H1 (cell line): ENCODE measurements at regions not wholly inside any gene's neighbourhood (a gene's known extent, or its start where the extent isn't known, plus 50 kb on each side); places are given as distances from the start of the nearest gene placed in this dataset.

Source experiments
- CTCF ChIA-PET: fragments of 300-600 bp; sonication (Branson Sonifier 250); formaldehyde crosslinking; loops from one replicate; lab custom pipeline; 2021; ENCODE audit not compliant: partially characterized antibody; lab: Charles Lee
- POLR2A ChIA-PET: fragments of 300-600 bp; sonication (Branson Sonifier 250); formaldehyde crosslinking; loops from one replicate; lab custom pipeline; 2021; ENCODE audit warnings: inconsistent platforms; ENCODE audit not compliant: partially characterized antibody; lab: Charles Lee
- DNase-seq, 2 experiments: peaks; one replicate each; pipeline versions ENCODE4 v3.0.0 to v3.0.0-alpha.2; 2010 to 2022; ENCODE audit warnings: low spot score in 2 of 2, low read depth in 1 of 2, mixed read lengths in 1 of 2
- FAIRE-seq: peaks from 2 replicates; lab custom pipeline; 2011; peaks lifted over from hg19 to GRCh38; lab: Jason Lieb, UNC
- H2AFZ ChIP-seq: 2 replicates; pipeline ENCODE4 v1.8.1; 2012; ENCODE audit warnings: low read length, inconsistent platforms
- H2AK5ac ChIP-seq: 2 replicates; pipeline ENCODE4 v1.6.1; 2013; ENCODE audit warnings: low read depth, low read length
- H2BK120ac ChIP-seq: replicated peaks from 2 replicates; pipeline ENCODE3; 2013; ENCODE audit warnings: low read depth, low read length, inconsistent platforms
- H2BK12ac ChIP-seq: 2 replicates; pipeline ENCODE4 v1.6.1; 2013; ENCODE audit warnings: low read depth, low read length
- H2BK15ac ChIP-seq: 2 replicates; pipeline ENCODE4 v1.6.1; 2013; ENCODE audit warnings: low read length
- H2BK20ac ChIP-seq: 2 replicates; pipeline ENCODE4 v1.6.1; 2013; ENCODE audit warnings: low read length
- H2BK5ac ChIP-seq: 2 replicates; pipeline ENCODE4 v1.6.1; 2013; ENCODE audit warnings: low read depth, low read length
- H3K14ac ChIP-seq: 2 replicates; pipeline ENCODE4 v1.6.1; 2013; ENCODE audit warnings: inconsistent platforms; ENCODE audit not compliant: insufficient read length
- H3K18ac ChIP-seq: 2 replicates; pipeline ENCODE4 v1.6.1; 2013; ENCODE audit warnings: low read length; ENCODE audit errors: extremely low read depth
- H3K23ac ChIP-seq: 2 replicates; pipeline ENCODE4 v1.6.1; 2013; ENCODE audit warnings: inconsistent platforms; ENCODE audit not compliant: insufficient read length
- H3K23me2 ChIP-seq: 2 replicates; pipeline ENCODE4 v1.6.1; 2013; ENCODE audit warnings: low read depth, low read length
- H3K27ac ChIP-seq: 2 replicates; pipeline ENCODE4 v1.6.1; 2011; ENCODE audit warnings: low read depth, low read length, inconsistent platforms
- H3K27me3 ChIP-seq, 4 experiments: replicated peaks in 1 of 4; 1 replicate in 1 of 4; 2 replicates in 3 of 4; pipeline versions ENCODE4 v1.6.1 to v1.8.1; 2011 to 2013; ENCODE audit warnings: low read length in 3 of 4, mild to moderate bottlenecking in 3 of 4, inconsistent platforms in 2 of 4, mixed read lengths in 2 of 4, moderate library complexity in 1 of 4; ENCODE audit not compliant: control insufficient read depth in 3 of 4, insufficient read depth in 3 of 4; ENCODE audit errors: extremely low read depth in 1 of 4
- H3K36me3 ChIP-seq, 4 experiments: 2 replicates each; pipeline versions ENCODE4 v1.6.1 to v1.8.1; 2011 to 2013; ENCODE audit warnings: mild to moderate bottlenecking in 4 of 4, low read length in 3 of 4, moderate library complexity in 2 of 4, control low read depth in 1 of 4, inconsistent platforms in 1 of 4; ENCODE audit not compliant: insufficient read depth in 4 of 4, control insufficient read depth in 2 of 4
- H3K4ac ChIP-seq: replicated peaks from 2 replicates; pipeline ENCODE3; 2013; ENCODE audit warnings: low read length, low read depth, mixed read lengths, inconsistent platforms; ENCODE audit not compliant: insufficient read length
- H3K4me1 ChIP-seq, 4 experiments: replicated peaks in 1 of 4; 1 replicate in 1 of 4; 2 replicates in 3 of 4; pipeline versions ENCODE4 v1.6.1 to v1.8.1; 2011 to 2013; ENCODE audit warnings: low read length in 3 of 4, inconsistent platforms in 2 of 4, mixed read lengths in 1 of 4; ENCODE audit not compliant: insufficient read depth in 4 of 4, control insufficient read depth in 3 of 4
- H3K4me2 ChIP-seq, 2 experiments: 2 replicates each; pipeline versions ENCODE4 v1.6.1 to v1.8.1; 2011 to 2013; ENCODE audit warnings: low read depth in 2 of 2, low read length in 2 of 2, control low read depth in 1 of 2, inconsistent platforms in 1 of 2, mild to moderate bottlenecking in 1 of 2; ENCODE audit not compliant: insufficient read depth in 1 of 2
- H3K4me3 ChIP-seq, 4 experiments: fragments of 200-600, 300-600 bp in 1 of 4; sonication (generic), shearing (Covaris generic), sonication (Bioruptor Twin) in 1 of 4; 2 replicates each; pipeline versions ENCODE4 v1.5.1 to v1.8.1; 2011 to 2016; ENCODE audit warnings: low read length in 4 of 4, low read depth in 3 of 4, control low read depth in 2 of 4, inconsistent platforms in 2 of 4, mild to moderate bottlenecking in 2 of 4, mixed read lengths in 1 of 4, moderate library complexity in 1 of 4; ENCODE audit not compliant: insufficient read depth in 2 of 4; ENCODE audit errors: extremely low read depth in 1 of 4
- H3K56ac ChIP-seq: replicated peaks from 2 replicates; pipeline ENCODE3; 2013; ENCODE audit warnings: low read depth, mild to moderate bottlenecking, mixed read lengths, low read length, inconsistent platforms; ENCODE audit not compliant: insufficient read length
- H3K79me1 ChIP-seq: 2 replicates; pipeline ENCODE4 v1.6.1; 2013; ENCODE audit warnings: low read depth, low read length, control low read depth
- H3K79me2 ChIP-seq, 2 experiments: 2 replicates each; pipeline versions ENCODE4 v1.6.1 to v1.8.1; 2012 to 2013; ENCODE audit warnings: low read length in 2 of 2, mild to moderate bottlenecking in 2 of 2, inconsistent platforms in 1 of 2; ENCODE audit not compliant: insufficient read depth in 2 of 2, control insufficient read depth in 1 of 2
- H3K9ac ChIP-seq, 4 experiments: replicated peaks in 1 of 4; 1 replicate in 1 of 4; 2 replicates in 3 of 4; pipeline versions ENCODE4 v1.6.1 to v1.8.1; 2011 to 2013; ENCODE audit warnings: low read depth in 3 of 4, low read length in 3 of 4, control low read depth in 2 of 4, mild to moderate bottlenecking in 2 of 4, moderate library complexity in 2 of 4, inconsistent platforms in 1 of 4; ENCODE audit errors: extremely low read depth in 1 of 4
- H3K9me3 ChIP-seq, 2 experiments: 2 replicates each; pipeline versions ENCODE4 v1.6.1 to v1.8.1; 2012 to 2013; ENCODE audit warnings: mild to moderate bottlenecking in 2 of 2, moderate library complexity in 2 of 2, control low read depth in 1 of 2, inconsistent platforms in 1 of 2, low read depth in 1 of 2, low read length in 1 of 2, mixed read lengths in 1 of 2; ENCODE audit not compliant: insufficient read depth in 2 of 2
- H4K20me1 ChIP-seq, 2 experiments: replicated peaks in 1 of 2; 2 replicates each; pipeline versions ENCODE3 to v1.8.1; 2011 to 2013; ENCODE audit warnings: inconsistent platforms in 2 of 2, low read length in 2 of 2, mild to moderate bottlenecking in 1 of 2; ENCODE audit not compliant: insufficient read depth in 2 of 2, control insufficient read depth in 1 of 2
- H4K5ac ChIP-seq: 2 replicates; pipeline ENCODE4 v1.6.1; 2013; ENCODE audit warnings: low read length, low read depth, mixed read lengths, inconsistent platforms; ENCODE audit not compliant: insufficient read length
- H4K8ac ChIP-seq: 2 replicates; pipeline ENCODE4 v1.8.0; 2013; ENCODE audit warnings: mild to moderate bottlenecking, moderate library complexity, low read length, inconsistent platforms; ENCODE audit not compliant: insufficient read depth; ENCODE audit errors: extremely low read depth
- H4K91ac ChIP-seq: replicated peaks from 2 replicates; pipeline ENCODE3; 2013; ENCODE audit warnings: low read length, mixed read lengths, inconsistent platforms; ENCODE audit not compliant: insufficient read length
- CBX5 ChIP-seq: fragments of 300-800, 300-1000 bp; sonication (generic); IDR thresholded peaks from 2 replicates; pipeline ENCODE4 v1.7.1; 2016; ENCODE audit warnings: antibody characterized with exemption, low read length, low read depth
- CREB1 ChIP-seq: IDR thresholded peaks from 2 replicates; pipeline ENCODE4 v1.6.1; 2012; ENCODE audit warnings: inconsistent platforms
- CTCF ChIP-seq, 3 experiments: IDR thresholded peaks; 1 replicate in 2 of 3; 2 replicates in 1 of 3; pipeline versions ENCODE4 v1.5.1 to v1.6.1; 2011; ENCODE audit warnings: low read length in 3 of 3, mild to moderate bottlenecking in 3 of 3, inconsistent platforms in 2 of 3, low read depth in 1 of 3, moderate library complexity in 1 of 3; ENCODE audit not compliant: insufficient read depth in 1 of 3; ENCODE audit errors: control extremely low read depth in 1 of 3
- EGR1 ChIP-seq: IDR thresholded peaks from 2 replicates; pipeline ENCODE4 v1.6.1; 2011; ENCODE audit warnings: low read depth, low read length, borderline replicate concordance
- HDAC6 ChIP-seq: IDR thresholded peaks from one replicate; pipeline ENCODE4 v1.7.1; 2012; ENCODE audit warnings: low read depth, mild to moderate bottlenecking, inconsistent platforms, low read length, moderate library complexity
- KDM5A ChIP-seq: fragments of 200-600 bp; IDR thresholded peaks from 2 replicates; pipeline ENCODE4 v1.7.1; 2012; ENCODE audit warnings: mild to moderate bottlenecking, low read length, inconsistent platforms, mixed read lengths
- POLR2AphosphoS5 ChIP-seq: IDR thresholded peaks from 2 replicates; pipeline ENCODE4 v1.6.1; 2011; ENCODE audit warnings: low read depth, low read length
- RFX5 ChIP-seq: IDR thresholded peaks from 2 replicates; pipeline ENCODE4 v1.6.1; 2011; ENCODE audit warnings: low read depth, low read length, improper control_type of control experiment, borderline replicate concordance
- SAP30 ChIP-seq: fragments of 300-600 bp; sonication (generic); IDR thresholded peaks from 2 replicates; pipeline ENCODE4 v1.7.1; 2012; ENCODE audit warnings: low read length, moderate library complexity, mild to moderate bottlenecking, inconsistent platforms; ENCODE audit not compliant: insufficient read depth, insufficient replicate concordance
- SIN3A ChIP-seq, 2 experiments: IDR thresholded peaks in 1 of 2; conservative IDR thresholded peaks in 1 of 2; 2 replicates each; pipeline ENCODE4 v1.6.1; 2011 to 2012; ENCODE audit warnings: low read length in 2 of 2, improper control_type of control experiment in 1 of 2, low read depth in 1 of 2, mild to moderate bottlenecking in 1 of 2
- USF2 ChIP-seq: IDR thresholded peaks from 2 replicates; pipeline ENCODE4 v1.6.1; 2011; ENCODE audit warnings: low read length, improper control_type of control experiment
- WGBS, 2 experiments: shearing (Covaris generic) in 1 of 2; methylation state at CpG; one replicate each; pipeline versions ENCODE4 v1.1.6 to v1.1.7; 2013 to 2015; ENCODE audit warnings: low lambda C conversion rate in 2 of 2, mixed read lengths in 2 of 2, inconsistent platforms in 1 of 2, low coverage in 1 of 2, missing lambda C conversion rate in 1 of 2; ENCODE audit not compliant: insufficient replicate concordance in 2 of 2, insufficient coverage in 1 of 2, insufficient read length in 1 of 2; ENCODE audit errors: extremely low coverage in 1 of 2, missing lambda C conversion rate in 1 of 2; 5-methylcytosine and 5-hydroxymethylcytosine counted together

- no peaks in the 10 kb centered on the region for H3K9me3 ChIP-seq
- no peak overlapping the region for H3K23ac ChIP-seq
- H2AK5ac ChIP-seq = no peak overlapping the region
- POLR2A ChIA-PET = no interaction called here
- TF ChIP-seq POLR2AphosphoS5 (no peak), CBX5 (no peak), USF2 (no peak), SAP30 (no peak), KDM5A (no peak), HDAC6 (no peak), EGR1 (no peak), SIN3A (conservative IDR thresholded peaks at IDR 0.05 in 1 of 2, IDR thresholded peaks at IDR 0.05 in 1 of 2; ENCODE audit: low read depth in 1 of 2, low read length in 2 of 2) (no peak), CTCF (IDR thresholded peaks at IDR 0.05; ENCODE audit: control extremely low read depth in 1 of 3, insufficient read depth in 1 of 3, low read depth in 1 of 3, low read length in 3 of 3) (no peak), RFX5 (no peak), CREB1 (no peak)
- TF ChIP-seq, all 59 proteins: peak for 0
- no peak overlapping the region for H3K56ac ChIP-seq
- no peaks in the 10 kb centered on the region for H3K36me3 ChIP-seq
- no peak overlapping the region for H3K14ac ChIP-seq
- H4K5ac ChIP-seq = no peak overlapping the region
- no peak overlapping the region for H3K18ac ChIP-seq
- no peak overlapping the region for H2BK15ac ChIP-seq
- no peaks in the 10 kb centered on the region for H3K23me2 ChIP-seq
- no peak overlapping the region for H2BK5ac ChIP-seq
- H3K79me2 ChIP-seq = no peaks in the 10 kb centered on the region
- no peaks in the 10 kb centered on the region for H3K79me1 ChIP-seq
- no peak overlapping the region for H3K4me2 ChIP-seq
- H3K9ac ChIP-seq = no peak overlapping the region
- no peak overlapping the region for H3K4ac ChIP-seq
- no peak overlapping the region for H2BK20ac ChIP-seq
- no peak overlapping the region for H2BK12ac ChIP-seq
- CTCF ChIA-PET = no interaction called here
- no peak overlapping the region for H2BK120ac ChIP-seq
- no peaks in the 10 kb centered on the region for H3K4me1 ChIP-seq
- no peak overlapping the region for H3K27ac ChIP-seq
- FAIRE-seq = no peak
- no peak overlapping the region for H4K91ac ChIP-seq
- DNase-seq = no peak
- H3K4me3 ChIP-seq = no peak overlapping the region
- no peak overlapping the region for H2AFZ ChIP-seq
- H4K20me1 ChIP-seq = no peaks in the 10 kb centered on the region
- H3K27me3 ChIP-seq = no peaks in the 10 kb centered on the region
- 86% methylated on average over 1 of the region's 1 CpG; no CpG with 5 or more reads in 1 of the 2 experiments for WGBS, 2 experiments
- no peak overlapping the region for H4K8ac ChIP-seq
Observed at GRCh38 chr11:71304045-71304444, 51.7 kb upstream of the SHANK2 start.
